GM23248 (cell line): ENCODE measurements at regions not wholly inside any gene's neighbourhood (a gene's known extent, or its start where the extent isn't known, plus 50 kb on each side); places are given as distances from the start of the nearest gene placed in this dataset.

Source experiments
- EZH2 ChIP-seq: fragments of 200-600 bp; sonication (generic); IDR thresholded peaks from 2 replicates; pipeline ENCODE4 v1.6.1; 2018; ENCODE audit warnings: antibody characterized with exemption, mild to moderate bottlenecking; ENCODE audit not compliant: insufficient read depth, poor library complexity, severe bottlenecking
- EZH2phosphoT487 ChIP-seq: fragments of 200-600 bp; sonication (generic); IDR thresholded peaks from 2 replicates; pipeline ENCODE4 v1.6.1; 2018; ENCODE audit warnings: antibody characterized with exemption, moderate library complexity, mild to moderate bottlenecking, low read depth; ENCODE audit not compliant: insufficient read depth

DNA sequence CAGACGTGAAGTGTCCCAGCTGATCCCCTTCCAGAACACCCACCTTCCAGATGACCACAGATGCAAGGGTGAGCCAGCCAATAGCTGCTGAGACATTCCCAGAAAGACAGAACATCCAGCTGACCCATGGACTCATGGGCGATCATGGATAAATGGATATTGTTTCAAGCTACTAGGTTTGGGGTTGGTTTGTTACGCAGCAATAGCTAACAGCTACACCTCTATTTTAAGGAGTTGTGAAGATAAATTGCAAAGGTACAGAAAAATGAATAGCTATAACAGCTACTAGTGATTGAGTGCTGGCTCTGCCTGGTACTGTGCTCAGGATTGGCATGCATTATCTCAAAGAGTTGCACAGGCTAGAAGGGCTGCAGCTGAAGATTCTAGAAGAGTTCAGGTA, 122.5 kb downstream of the MIAT start:
- TF ChIP-seq EZH2phosphoT487 (no peak), EZH2 (no peak)
